ENCODE measurements at regions not wholly inside any gene's neighbourhood (a gene's known extent, or its start where the extent isn't known, plus 50 kb on each side); places are given as distances from the start of the nearest gene placed in this dataset.

DNA sequence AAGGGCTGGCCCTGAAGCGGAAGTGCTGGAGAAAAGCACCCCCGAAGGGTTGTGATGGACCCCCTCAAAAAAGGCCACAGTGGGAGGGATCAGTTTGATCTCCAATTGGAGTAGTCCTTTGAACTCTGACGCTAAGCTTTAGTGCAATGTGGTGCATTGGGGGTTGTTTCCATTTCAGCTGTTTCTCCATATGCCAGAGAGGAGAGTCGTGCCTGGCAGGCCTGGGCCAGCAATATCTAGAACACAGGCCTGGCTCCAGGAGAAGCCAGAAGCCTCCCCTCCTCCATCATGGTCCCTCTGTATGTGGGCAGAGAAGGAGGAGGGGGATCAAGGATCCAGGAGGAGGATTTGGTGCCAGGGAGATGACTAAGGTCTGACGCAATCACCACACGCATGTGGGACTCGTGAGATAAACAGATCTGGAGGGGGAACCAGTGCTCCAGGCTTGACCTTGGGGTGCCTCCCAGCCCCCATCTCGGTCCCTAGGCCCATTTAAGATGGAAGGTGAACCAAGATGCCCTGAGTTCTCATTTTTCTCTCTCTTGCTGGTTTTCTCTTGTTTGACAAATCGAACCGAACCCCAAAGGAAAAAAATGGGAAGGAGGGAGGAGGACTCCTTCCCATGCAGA is 517.4 kb upstream of the JARID2 start:
- Histone ChIP-seq H3K36me3 (ENCODE audit: control insufficient read depth, insufficient read depth, low read length) (no peaks in the 10 kb centered on the region), H3K9ac (ENCODE audit: low read depth, low read length) (no peak overlapping the region), H3K4me1 (ENCODE audit: control insufficient read depth, insufficient read depth, low read length) (peaks cover 12% of the 10 kb centered on the region), H3K4me3 (ENCODE audit: low read depth, low read length) (no peak overlapping the region), H3K27me3 (ENCODE audit: control insufficient read depth, insufficient read depth, low read length) (no peaks in the 10 kb centered on the region), H3K9me3 (ENCODE audit: control insufficient read depth, insufficient read depth, low read length) (no peaks in the 10 kb centered on the region)

DNA sequence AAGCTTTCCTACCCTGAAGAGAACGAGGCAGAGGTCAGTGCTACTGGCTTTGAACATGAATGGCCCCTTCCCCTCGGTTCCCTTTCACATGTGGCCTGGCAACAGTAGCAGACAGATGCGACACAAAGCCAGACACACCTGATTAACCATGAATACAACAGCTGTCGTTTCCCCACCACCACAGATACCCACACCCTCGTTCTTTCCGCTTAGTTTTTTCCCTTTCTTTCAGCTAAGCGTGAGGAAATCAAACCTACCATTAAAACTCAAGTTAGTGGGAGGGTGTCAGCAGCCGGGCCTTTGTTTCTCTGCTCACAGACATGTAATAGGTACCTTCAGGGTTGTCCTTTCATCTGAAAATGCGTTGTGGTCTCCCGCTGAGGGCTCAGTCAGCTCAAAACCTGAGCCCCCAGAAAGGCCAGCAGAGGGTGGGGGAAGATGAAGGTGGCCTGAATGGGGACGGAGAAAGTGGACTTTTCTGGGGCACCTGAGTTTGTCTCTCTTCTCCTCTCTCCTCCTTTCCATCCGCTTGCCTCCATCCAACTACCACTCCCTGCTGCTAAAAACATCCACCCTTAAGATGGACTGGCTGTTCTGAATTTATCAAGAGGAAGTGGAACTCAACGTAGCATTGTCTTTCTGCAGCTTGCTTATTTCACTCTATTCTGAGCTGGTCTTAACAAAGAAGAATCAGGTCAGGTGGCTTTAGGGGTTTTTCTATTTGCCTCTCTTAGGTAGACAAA is 516.6 kb upstream of the JARID2 start:
- H3K27me3 ChIP-seq (ENCODE audit: control insufficient read depth, insufficient read depth, low read length) = no peaks in the 10 kb centered on the region
- no peaks in the 10 kb centered on the region for H3K9me3 ChIP-seq (ENCODE audit: control insufficient read depth, insufficient read depth, low read length)
- peaks cover 12% of the 10 kb centered on the region for H3K4me1 ChIP-seq (ENCODE audit: control insufficient read depth, insufficient read depth, low read length)
- no peak overlapping the region for H3K4me3 ChIP-seq (ENCODE audit: low read depth, low read length)
- no peaks in the 10 kb centered on the region for H3K36me3 ChIP-seq (ENCODE audit: control insufficient read depth, insufficient read depth, low read length)
- no peak overlapping the region for H3K9ac ChIP-seq (ENCODE audit: low read depth, low read length)

DNA sequence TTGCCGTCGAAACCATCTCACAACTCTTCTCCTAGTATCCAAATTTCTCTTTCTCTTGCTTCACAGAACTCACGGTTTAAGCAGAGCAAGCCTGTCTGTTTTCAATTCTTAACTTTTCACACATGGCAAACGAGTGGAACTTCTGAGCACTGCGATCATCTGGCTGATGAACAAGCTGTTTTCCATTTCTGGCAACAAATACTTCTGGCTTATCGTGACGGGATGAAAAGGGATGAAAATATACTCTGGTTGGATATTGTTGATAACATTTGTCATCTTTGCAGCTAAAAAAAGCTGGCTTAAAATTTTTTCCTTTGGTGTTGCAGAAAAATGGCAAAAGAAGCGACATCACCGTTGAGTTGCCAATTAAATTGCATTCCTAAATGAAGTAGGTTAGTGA is 515.2 kb upstream of the JARID2 start:
- Histone ChIP-seq H3K36me3 (ENCODE audit: control insufficient read depth, insufficient read depth, low read length) (no peaks in the 10 kb centered on the region), H3K4me1 (ENCODE audit: control insufficient read depth, insufficient read depth, low read length) (peaks cover 12% of the 10 kb centered on the region), H3K9ac (ENCODE audit: low read depth, low read length) (no peak overlapping the region), H3K9me3 (ENCODE audit: control insufficient read depth, insufficient read depth, low read length) (no peaks in the 10 kb centered on the region), H3K27me3 (ENCODE audit: control insufficient read depth, insufficient read depth, low read length) (no peaks in the 10 kb centered on the region), H3K4me3 (ENCODE audit: low read depth, low read length) (no peak overlapping the region)

DNA sequence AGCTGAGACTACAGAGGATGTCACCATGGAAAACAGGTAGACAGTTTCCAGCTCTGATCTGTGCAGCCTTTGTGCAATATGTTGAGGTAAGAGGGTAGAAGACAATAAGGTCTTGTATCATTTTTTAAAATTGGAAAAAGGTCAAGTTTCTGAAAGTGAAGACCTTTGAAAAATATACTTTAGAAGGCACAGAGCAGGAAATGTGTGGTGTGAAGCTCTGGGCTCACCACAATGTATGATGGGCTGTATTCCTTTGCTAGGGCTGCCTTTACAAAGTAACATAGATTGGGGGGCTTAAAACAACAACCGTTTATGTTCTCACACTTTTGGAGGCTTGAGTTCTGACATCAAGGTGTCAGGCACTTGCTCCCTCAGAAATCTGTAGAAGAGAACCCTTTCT is 514.3 kb upstream of the JARID2 start:
- Histone ChIP-seq H3K4me1 (ENCODE audit: control insufficient read depth, insufficient read depth, low read length) (peaks cover 12% of the 10 kb centered on the region), H3K27me3 (ENCODE audit: control insufficient read depth, insufficient read depth, low read length) (no peaks in the 10 kb centered on the region), H3K36me3 (ENCODE audit: control insufficient read depth, insufficient read depth, low read length) (no peaks in the 10 kb centered on the region), H3K4me3 (ENCODE audit: low read depth, low read length) (no peak overlapping the region), H3K9me3 (ENCODE audit: control insufficient read depth, insufficient read depth, low read length) (no peaks in the 10 kb centered on the region), H3K9ac (ENCODE audit: low read depth, low read length) (no peak overlapping the region)

DNA sequence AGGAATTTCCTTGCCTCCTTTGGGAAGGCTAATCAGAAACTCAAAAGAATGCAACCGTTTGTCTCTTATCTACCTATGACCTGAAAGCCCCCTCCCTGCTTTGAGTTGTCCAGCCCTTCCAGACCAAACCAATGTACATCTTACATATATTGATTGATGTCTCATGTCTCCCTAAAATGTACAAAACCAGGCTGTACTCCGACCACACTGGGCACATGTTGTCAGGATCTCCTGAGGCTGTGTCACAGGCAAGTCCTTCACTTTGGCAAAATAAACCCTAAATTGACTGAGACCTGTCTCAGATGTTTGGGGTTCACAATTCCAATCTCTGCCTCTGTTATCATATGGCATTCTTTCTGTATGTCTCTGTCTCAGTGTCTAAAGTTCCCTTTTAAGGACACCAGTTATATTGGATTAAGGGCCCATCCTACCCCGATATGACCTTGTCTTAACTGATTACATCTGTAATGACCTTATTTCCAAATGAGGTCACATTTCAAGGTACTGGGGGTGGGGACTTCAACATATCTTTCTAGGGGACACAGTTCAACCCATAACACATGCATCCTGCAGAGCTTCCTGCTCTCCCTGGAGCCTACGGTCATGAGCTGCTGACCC is 513.5 kb upstream of the JARID2 start:
- no peaks in the 10 kb centered on the region for H3K36me3 ChIP-seq (ENCODE audit: control insufficient read depth, insufficient read depth, low read length)
- no peak overlapping the region for H3K9ac ChIP-seq (ENCODE audit: low read depth, low read length)
- no peak overlapping the region for H3K4me3 ChIP-seq (ENCODE audit: low read depth, low read length)
- H3K4me1 ChIP-seq (ENCODE audit: control insufficient read depth, insufficient read depth, low read length) = peaks cover 12% of the 10 kb centered on the region
- peaks cover 1% of the 10 kb centered on the region for H3K27me3 ChIP-seq (ENCODE audit: control insufficient read depth, insufficient read depth, low read length)
- no peaks in the 10 kb centered on the region for H3K9me3 ChIP-seq (ENCODE audit: control insufficient read depth, insufficient read depth, low read length)

DNA sequence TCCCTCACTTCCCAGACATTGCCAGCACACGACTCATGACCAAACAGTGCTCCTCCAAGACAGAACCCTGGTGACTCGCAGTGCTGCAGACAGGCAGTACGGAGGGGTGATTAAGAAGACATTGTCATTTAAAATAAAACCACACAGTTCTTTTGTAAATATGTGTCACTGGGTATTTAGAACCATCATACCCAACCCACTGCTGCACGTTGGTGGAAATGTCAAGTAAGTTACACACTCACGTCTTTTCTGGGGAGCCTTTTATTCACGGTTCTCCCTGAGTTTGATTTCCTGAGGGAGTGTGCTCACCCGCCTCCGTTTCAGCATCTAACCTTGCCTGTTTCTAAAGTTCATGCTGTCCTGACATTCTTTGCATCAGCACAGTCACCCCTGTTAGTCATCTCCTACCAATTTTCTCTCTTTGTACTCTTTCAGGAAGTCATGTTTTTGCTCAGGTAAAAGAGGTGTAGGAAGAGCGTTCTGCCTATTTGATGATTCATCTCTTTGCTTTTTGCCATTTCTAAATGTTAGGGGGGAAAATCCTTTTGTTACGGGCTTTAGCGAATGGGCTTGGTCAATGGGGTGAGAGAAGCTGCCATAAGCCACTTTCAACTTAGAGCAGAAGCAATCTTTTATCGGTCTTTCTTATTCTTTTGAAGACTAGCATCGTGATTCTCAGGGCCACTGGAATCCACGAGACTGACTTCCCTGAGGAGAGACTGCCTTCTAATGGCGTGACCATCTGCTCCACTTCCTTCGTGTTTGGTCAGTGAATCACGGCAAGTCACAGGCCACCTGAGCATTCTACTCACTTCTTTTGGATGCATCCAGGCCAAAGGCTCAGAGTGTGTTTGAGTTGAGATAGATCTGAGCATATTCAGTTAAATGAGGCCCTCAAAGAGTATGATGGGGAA is 512.8 kb upstream of the JARID2 start:
- Histone ChIP-seq H3K9ac (ENCODE audit: low read depth, low read length) (no peak overlapping the region), H3K4me1 (ENCODE audit: control insufficient read depth, insufficient read depth, low read length) (peaks cover 12% of the 10 kb centered on the region), H3K9me3 (ENCODE audit: control insufficient read depth, insufficient read depth, low read length) (no peaks in the 10 kb centered on the region), H3K27me3 (ENCODE audit: control insufficient read depth, insufficient read depth, low read length) (peaks cover 4% of the 10 kb centered on the region), H3K4me3 (ENCODE audit: low read depth, low read length) (no peak overlapping the region), H3K36me3 (ENCODE audit: control insufficient read depth, insufficient read depth, low read length) (no peaks in the 10 kb centered on the region)

DNA sequence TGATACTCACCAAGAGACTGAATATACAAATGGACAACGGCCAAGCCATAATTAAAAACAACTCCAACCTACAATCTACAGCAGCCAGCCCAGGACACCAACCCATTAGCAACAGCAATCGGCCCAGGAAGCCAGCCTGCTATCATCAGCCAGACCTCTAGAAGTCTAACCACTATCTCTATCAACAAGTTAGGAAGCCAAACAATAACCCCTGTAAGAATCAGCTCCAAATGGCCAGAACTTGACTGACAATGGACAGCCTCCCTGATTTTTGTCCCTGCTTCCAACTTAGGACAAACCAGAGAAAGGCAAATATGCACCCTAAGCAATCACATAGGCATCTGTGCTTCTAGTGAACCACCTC is 511.8 kb upstream of the JARID2 start:
- Histone ChIP-seq H3K9me3 (ENCODE audit: control insufficient read depth, insufficient read depth, low read length) (no peaks in the 10 kb centered on the region), H3K4me3 (ENCODE audit: low read depth, low read length) (no peak overlapping the region), H3K36me3 (ENCODE audit: control insufficient read depth, insufficient read depth, low read length) (no peaks in the 10 kb centered on the region), H3K4me1 (ENCODE audit: control insufficient read depth, insufficient read depth, low read length) (peaks cover 12% of the 10 kb centered on the region), H3K27me3 (ENCODE audit: control insufficient read depth, insufficient read depth, low read length) (peaks cover 4% of the 10 kb centered on the region), H3K9ac (ENCODE audit: low read depth, low read length) (no peak overlapping the region)

DNA sequence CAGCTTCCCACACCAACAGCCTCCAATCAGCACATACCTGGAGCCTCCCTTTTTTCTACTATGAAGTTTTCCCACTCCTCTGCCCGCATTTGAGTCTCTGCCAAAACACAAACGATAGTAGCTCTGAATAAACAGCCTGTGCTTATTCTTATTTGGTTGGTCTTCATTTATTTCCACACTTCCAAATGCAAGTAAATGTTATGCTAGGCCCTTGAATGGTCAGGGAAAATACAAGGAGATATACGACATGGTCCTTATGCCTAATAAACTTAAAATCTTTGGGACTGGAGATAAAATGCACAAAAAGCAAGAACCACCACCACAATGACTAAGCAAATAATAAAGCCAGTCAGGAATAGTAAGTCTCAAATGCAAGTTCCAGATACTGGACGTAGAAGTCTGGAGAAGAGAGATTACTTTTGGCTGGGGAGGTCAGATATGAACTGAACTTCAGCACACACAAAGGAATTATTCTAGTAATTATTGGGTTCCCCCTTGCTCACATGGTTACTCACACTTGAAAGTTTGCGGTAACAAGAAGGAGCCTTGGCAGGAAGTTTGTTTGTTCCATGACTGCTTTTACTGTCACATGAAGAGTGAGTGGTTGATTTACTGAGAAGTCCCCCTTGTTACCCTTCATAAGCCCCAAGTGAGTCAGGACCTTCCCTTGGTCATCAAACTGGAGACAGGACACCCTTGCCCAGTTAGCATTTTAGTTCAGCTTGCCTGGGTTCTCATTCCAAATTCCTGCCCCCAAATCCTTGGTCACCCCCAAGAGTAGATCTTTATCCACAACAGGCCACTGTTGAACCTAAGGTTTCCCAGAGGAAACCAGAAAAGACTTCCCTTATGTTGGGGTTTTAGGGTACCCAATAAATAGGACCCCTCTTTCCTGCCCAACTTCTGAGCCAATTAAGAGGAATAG is 511.2 kb upstream of the JARID2 start:
- Histone ChIP-seq H3K4me3 (ENCODE audit: low read depth, low read length) (no peak overlapping the region), H3K9ac (ENCODE audit: low read depth, low read length) (no peak overlapping the region), H3K27me3 (ENCODE audit: control insufficient read depth, insufficient read depth, low read length) (peaks cover 4% of the 10 kb centered on the region), H3K4me1 (ENCODE audit: control insufficient read depth, insufficient read depth, low read length) (peaks cover 7% of the 10 kb centered on the region), H3K36me3 (ENCODE audit: control insufficient read depth, insufficient read depth, low read length) (no peaks in the 10 kb centered on the region), H3K9me3 (ENCODE audit: control insufficient read depth, insufficient read depth, low read length) (no peaks in the 10 kb centered on the region)

DNA sequence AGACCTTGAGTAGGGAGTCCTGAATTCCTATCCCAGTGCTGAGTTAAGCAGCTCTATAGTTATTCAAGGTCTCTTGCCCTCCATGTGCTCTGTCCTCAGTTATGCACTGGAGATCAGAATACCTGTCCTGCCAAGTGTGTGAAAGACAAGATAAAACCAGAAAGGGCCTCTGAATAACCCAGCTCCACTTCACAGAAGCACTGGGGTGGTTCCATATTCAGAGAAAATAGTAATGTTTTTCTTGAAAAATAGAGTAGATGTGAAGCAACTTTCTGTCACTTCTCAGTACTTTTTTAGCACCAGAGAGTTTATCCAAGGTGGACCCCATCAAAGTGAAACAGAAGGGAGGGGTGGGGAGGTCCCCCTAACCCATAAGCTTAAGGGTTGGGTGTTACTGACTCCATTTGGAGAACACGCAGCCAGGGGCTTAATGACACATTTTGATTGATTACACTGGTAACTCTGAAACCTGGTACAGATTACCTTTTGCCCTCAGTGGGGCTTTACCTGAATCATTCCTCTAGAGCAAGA is 509.8 kb upstream of the JARID2 start:
- no peak overlapping the region for H3K4me3 ChIP-seq (ENCODE audit: low read depth, low read length)
- H3K9ac ChIP-seq (ENCODE audit: low read depth, low read length) = no peak overlapping the region
- no peaks in the 10 kb centered on the region for H3K36me3 ChIP-seq (ENCODE audit: control insufficient read depth, insufficient read depth, low read length)
- H3K9me3 ChIP-seq (ENCODE audit: control insufficient read depth, insufficient read depth, low read length) = no peaks in the 10 kb centered on the region
- peaks cover 5% of the 10 kb centered on the region for H3K4me1 ChIP-seq (ENCODE audit: control insufficient read depth, insufficient read depth, low read length)
- peaks cover 4% of the 10 kb centered on the region for H3K27me3 ChIP-seq (ENCODE audit: control insufficient read depth, insufficient read depth, low read length)

DNA sequence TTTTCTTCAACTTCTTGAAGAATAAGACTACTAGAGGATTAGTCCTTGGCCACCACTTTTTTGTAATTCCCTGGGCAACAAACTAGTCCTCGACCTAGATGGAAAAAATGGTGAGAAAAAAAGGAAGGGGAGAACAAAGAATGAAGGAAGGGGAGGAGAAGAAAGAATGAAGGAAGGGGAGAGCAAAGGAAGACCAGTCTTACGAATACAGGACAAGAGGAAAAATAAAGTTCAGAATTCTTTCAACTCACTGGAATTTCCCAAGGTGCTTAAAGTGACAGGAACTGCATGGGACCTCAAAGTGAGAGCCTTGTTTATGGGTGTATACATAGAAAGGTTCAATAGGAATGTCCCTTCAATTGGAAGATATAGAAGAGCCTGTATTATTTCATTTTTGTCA is 509.3 kb upstream of the JARID2 start:
- Histone ChIP-seq H3K9ac (ENCODE audit: low read depth, low read length) (no peak overlapping the region), H3K4me3 (ENCODE audit: low read depth, low read length) (no peak overlapping the region), H3K4me1 (ENCODE audit: control insufficient read depth, insufficient read depth, low read length) (peaks cover 5% of the 10 kb centered on the region), H3K27me3 (ENCODE audit: control insufficient read depth, insufficient read depth, low read length) (peaks cover 4% of the 10 kb centered on the region), H3K9me3 (ENCODE audit: control insufficient read depth, insufficient read depth, low read length) (no peaks in the 10 kb centered on the region), H3K36me3 (ENCODE audit: control insufficient read depth, insufficient read depth, low read length) (no peaks in the 10 kb centered on the region)
